ENCODE measurements at regions not wholly inside any gene's neighbourhood (a gene's known extent, or its start where the extent isn't known, plus 50 kb on each side); places are given as distances from the start of the nearest gene placed in this dataset.

DNA sequence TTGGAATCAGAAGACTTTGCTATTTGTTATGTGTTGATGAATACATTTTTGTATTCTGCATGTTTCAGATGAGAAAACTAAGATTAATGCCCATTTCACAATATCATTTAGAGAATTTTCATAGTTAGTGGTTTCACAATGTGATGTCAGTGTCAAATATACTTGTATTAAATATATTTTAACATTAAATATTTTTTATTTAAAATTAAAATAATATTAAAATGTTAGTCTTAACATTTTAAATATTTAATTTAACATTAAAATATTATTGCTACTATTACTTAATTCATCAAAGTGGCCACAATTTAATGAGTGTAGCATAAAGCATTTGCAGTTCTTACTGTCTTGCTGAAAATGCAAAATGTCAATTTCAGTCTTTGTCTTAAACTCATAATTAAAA, 478.8 kb downstream of the KCNJ2 start:
- FAIRE-seq (no peak), DNase-seq (ENCODE audit: low read depth in 1 of 2, low spot score in 2 of 2) (no peak)
- no peak overlapping the region for H3K9ac ChIP-seq (replicated peaks in 1 of 4; ENCODE audit: extremely low read depth in 1 of 4, low read depth in 3 of 4, low read length in 3 of 4)
- ChIA-PET CTCF (ENCODE audit: partially characterized antibody) (interaction anchor here (1.0 kb wide), 1 partner anchor 13 kb away, joined by 3 read pairs; no protein-coding TSS in a partner anchor), POLR2A (ENCODE audit: partially characterized antibody) (no interaction called here)
- H3K4me1 ChIP-seq (replicated peaks in 1 of 4; ENCODE audit: control insufficient read depth in 3 of 4, insufficient read depth in 4 of 4, low read length in 3 of 4) = no peaks in the 10 kb centered on the region
- no peak overlapping the region for H4K8ac ChIP-seq (ENCODE audit: extremely low read depth, insufficient read depth, low read length)
- H3K56ac ChIP-seq (replicated peaks; ENCODE audit: insufficient read length, low read depth, low read length) = no peak overlapping the region
- no peaks in the 10 kb centered on the region for H3K79me1 ChIP-seq (ENCODE audit: low read depth, low read length)
- no peak overlapping the region for H2BK20ac ChIP-seq (ENCODE audit: low read length)
- H2AK5ac ChIP-seq (ENCODE audit: low read depth, low read length) = no peak overlapping the region
- H3K18ac ChIP-seq (ENCODE audit: extremely low read depth, low read length) = no peak overlapping the region
- H2BK120ac ChIP-seq (replicated peaks; ENCODE audit: low read depth, low read length) = no peak overlapping the region
- TF ChIP-seq, protein P1, sequence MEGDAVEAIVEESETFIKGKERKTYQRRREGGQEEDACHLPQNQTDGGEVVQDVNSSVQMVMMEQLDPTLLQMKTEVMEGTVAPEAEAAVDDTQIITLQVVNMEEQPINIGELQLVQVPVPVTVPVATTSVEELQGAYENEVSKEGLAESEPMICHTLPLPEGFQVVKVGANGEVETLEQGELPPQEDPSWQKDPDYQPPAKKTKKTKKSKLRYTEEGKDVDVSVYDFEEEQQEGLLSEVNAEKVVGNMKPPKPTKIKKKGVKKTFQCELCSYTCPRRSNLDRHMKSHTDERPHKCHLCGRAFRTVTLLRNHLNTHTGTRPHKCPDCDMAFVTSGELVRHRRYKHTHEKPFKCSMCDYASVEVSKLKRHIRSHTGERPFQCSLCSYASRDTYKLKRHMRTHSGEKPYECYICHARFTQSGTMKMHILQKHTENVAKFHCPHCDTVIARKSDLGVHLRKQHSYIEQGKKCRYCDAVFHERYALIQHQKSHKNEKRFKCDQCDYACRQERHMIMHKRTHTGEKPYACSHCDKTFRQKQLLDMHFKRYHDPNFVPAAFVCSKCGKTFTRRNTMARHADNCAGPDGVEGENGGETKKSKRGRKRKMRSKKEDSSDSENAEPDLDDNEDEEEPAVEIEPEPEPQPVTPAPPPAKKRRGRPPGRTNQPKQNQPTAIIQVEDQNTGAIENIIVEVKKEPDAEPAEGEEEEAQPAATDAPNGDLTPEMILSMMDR (IDR thresholded peaks at IDR 0.05; ENCODE audit: control extremely low read depth in 1 of 3, insufficient read depth in 1 of 3, low read depth in 1 of 3, low read length in 3 of 3) = no peak
- no peak for TF ChIP-seq KDM5A (IDR thresholded peaks at IDR 0.05; ENCODE audit: low read length)
- H3K23ac ChIP-seq (ENCODE audit: insufficient read length) = no peak overlapping the region
- no peaks in the 10 kb centered on the region for H3K79me2 ChIP-seq (ENCODE audit: control insufficient read depth in 1 of 2, insufficient read depth in 2 of 2, low read length in 2 of 2)
- H3K23me2 ChIP-seq (ENCODE audit: low read depth, low read length) = no peaks in the 10 kb centered on the region
- H3K4me2 ChIP-seq (ENCODE audit: insufficient read depth in 1 of 2, low read depth in 2 of 2, low read length in 2 of 2) = no peak overlapping the region
- no peaks in the 10 kb centered on the region for H3K36me3 ChIP-seq (ENCODE audit: control insufficient read depth in 2 of 4, insufficient read depth in 4 of 4, low read length in 3 of 4)
- H3K4ac ChIP-seq (replicated peaks; ENCODE audit: insufficient read length, low read depth, low read length) = no peak overlapping the region
- H4K5ac ChIP-seq (ENCODE audit: insufficient read length, low read depth, low read length) = no peak overlapping the region
- H3K27ac ChIP-seq (ENCODE audit: low read depth, low read length) = no peak overlapping the region
- no peak overlapping the region for H2BK5ac ChIP-seq (ENCODE audit: low read depth, low read length)
- no peak overlapping the region for H3K4me3 ChIP-seq (ENCODE audit: extremely low read depth in 1 of 4, insufficient read depth in 2 of 4, low read depth in 3 of 4, low read length in 4 of 4)
- no peaks in the 10 kb centered on the region for H3K9me3 ChIP-seq (ENCODE audit: insufficient read depth in 2 of 2, low read depth in 1 of 2, low read length in 1 of 2)
- H3K14ac ChIP-seq (ENCODE audit: insufficient read length) = no peak overlapping the region
- H2BK15ac ChIP-seq (ENCODE audit: low read length) = no peak overlapping the region
- H2BK12ac ChIP-seq (ENCODE audit: low read depth, low read length) = no peak overlapping the region
- no peaks in the 10 kb centered on the region for H3K27me3 ChIP-seq (replicated peaks in 1 of 4; ENCODE audit: control insufficient read depth in 3 of 4, extremely low read depth in 1 of 4, insufficient read depth in 3 of 4, low read length in 3 of 4)
- H2AFZ ChIP-seq (ENCODE audit: low read length) = no peak overlapping the region
- H4K91ac ChIP-seq (replicated peaks; ENCODE audit: insufficient read length, low read length) = no peak overlapping the region
- no peaks in the 10 kb centered on the region for H4K20me1 ChIP-seq (replicated peaks in 1 of 2; ENCODE audit: control insufficient read depth in 1 of 2, insufficient read depth in 2 of 2, low read length in 2 of 2)
